ENCODE measurements at regions not wholly inside any gene's neighbourhood (a gene's known extent, or its start where the extent isn't known, plus 50 kb on each side); places are given as distances from the start of the nearest gene placed in this dataset.

DNA sequence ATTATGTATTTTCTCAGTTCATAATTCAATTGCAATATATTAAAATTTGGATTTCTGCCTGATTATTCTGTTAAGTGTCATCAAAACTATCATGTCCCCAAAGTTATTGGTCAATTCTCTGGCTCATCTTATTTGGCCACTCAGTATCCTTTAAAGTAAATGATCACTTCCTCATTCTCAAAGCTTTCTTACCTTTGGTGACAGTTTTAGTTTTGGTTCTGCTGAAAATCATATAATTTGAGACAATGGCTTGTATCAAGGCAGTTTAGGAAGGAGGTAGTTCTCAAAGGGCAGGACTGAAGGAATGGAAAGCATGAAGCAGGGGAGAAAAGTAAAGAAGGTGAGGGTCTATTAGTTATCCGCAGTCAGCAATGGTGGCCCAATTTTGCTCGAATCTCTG, 1832.1 kb downstream of the ARAP2 start:
- peak overlapping the region; percentile 36; the same call in 1 of the 2 replicates for H3K27ac Mint-ChIP-seq
- peaks cover 22% of the 10 kb centered on the region; the same call in 1 of the 2 replicates for H3K4me1 Mint-ChIP-seq (ENCODE audit: low read depth)
- peaks cover 3% of the 10 kb centered on the region for H3K27me3 Mint-ChIP-seq (ENCODE audit: insufficient read depth)
- peaks cover 14% of the 10 kb centered on the region for H3K36me3 Mint-ChIP-seq (ENCODE audit: low read depth)
- peaks cover 20% of the 10 kb centered on the region for H3K9me3 Mint-ChIP-seq
- no peak for DNase-seq
- TF ChIP-seq, protein P1, sequence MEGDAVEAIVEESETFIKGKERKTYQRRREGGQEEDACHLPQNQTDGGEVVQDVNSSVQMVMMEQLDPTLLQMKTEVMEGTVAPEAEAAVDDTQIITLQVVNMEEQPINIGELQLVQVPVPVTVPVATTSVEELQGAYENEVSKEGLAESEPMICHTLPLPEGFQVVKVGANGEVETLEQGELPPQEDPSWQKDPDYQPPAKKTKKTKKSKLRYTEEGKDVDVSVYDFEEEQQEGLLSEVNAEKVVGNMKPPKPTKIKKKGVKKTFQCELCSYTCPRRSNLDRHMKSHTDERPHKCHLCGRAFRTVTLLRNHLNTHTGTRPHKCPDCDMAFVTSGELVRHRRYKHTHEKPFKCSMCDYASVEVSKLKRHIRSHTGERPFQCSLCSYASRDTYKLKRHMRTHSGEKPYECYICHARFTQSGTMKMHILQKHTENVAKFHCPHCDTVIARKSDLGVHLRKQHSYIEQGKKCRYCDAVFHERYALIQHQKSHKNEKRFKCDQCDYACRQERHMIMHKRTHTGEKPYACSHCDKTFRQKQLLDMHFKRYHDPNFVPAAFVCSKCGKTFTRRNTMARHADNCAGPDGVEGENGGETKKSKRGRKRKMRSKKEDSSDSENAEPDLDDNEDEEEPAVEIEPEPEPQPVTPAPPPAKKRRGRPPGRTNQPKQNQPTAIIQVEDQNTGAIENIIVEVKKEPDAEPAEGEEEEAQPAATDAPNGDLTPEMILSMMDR (IDR thresholded peaks at IDR 0.05): no peak
- peak overlapping the region; percentile 72; the same call in 1 of the 2 replicates for H3K4me3 Mint-ChIP-seq

DNA sequence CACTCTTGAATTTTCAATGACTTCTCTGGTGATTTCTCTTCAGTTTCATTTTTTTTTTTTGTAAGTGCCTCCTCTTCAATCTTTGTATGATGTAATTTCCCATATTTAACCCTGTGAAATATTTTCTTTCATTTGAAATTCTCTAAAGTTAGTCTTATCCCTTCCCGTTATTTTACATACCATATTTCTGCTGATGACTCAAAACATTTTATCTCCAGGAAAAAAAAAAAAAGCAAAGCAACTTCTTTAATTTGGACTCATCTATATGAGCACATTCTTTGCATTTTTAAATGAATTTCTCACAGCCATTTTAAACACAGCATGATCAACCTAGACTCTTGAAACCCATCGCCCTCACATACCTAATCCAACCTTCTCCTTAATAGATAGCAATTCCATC, 1831.4 kb downstream of the ARAP2 start:
- Mint-ChIP-seq H3K27ac (peak overlapping the region; percentile 36; the same call in 1 of the 2 replicates), H3K36me3 (ENCODE audit: low read depth) (peaks cover 14% of the 10 kb centered on the region), H3K9me3 (peaks cover 20% of the 10 kb centered on the region), H3K27me3 (ENCODE audit: insufficient read depth) (peaks cover 3% of the 10 kb centered on the region), H3K4me1 (ENCODE audit: low read depth) (peaks cover 24% of the 10 kb centered on the region; the same call in 1 of the 2 replicates), H3K4me3 (peak overlapping the region; percentile 72)
- TF ChIP-seq, protein P1 (IDR thresholded peaks at IDR 0.05): no peak
- DNase-seq: no peak

DNA sequence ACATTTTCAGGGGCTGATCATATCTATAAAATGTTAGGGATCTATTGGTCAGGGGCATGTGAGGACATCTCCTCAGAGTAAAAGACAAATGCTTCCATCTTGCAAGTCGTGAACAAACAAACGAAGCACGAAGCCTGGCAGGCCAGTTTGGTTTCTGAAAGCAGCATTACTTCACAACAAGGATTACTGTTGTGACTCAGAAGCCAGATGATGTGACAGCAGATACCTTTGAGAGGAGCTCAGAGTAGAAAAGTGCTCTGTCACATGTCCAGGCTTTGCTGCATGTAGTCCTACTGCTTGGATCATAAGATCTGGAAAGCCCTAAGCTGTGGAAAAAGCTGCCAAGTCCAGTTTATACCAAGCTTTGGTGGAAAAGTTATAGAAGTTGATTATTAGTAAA, 1827.2 kb downstream of the ARAP2 start:
- peaks cover 2% of the 10 kb centered on the region for H3K27me3 Mint-ChIP-seq (ENCODE audit: insufficient read depth)
- H3K36me3 Mint-ChIP-seq (ENCODE audit: low read depth): peaks cover 5% of the 10 kb centered on the region; the same call in 1 of the 2 replicates
- TF ChIP-seq, protein P1 (IDR thresholded peaks at IDR 0.05): no peak
- peak overlapping the region; percentile 27; the same call in 1 of the 2 replicates for H3K27ac Mint-ChIP-seq
- peak; percentile 1 for DNase-seq
- H3K4me1 Mint-ChIP-seq (ENCODE audit: low read depth): peaks cover 22% of the 10 kb centered on the region; the same call in 1 of the 2 replicates
- H3K4me3 Mint-ChIP-seq: no peak overlapping the region
- H3K9me3 Mint-ChIP-seq: peaks cover 8% of the 10 kb centered on the region

DNA sequence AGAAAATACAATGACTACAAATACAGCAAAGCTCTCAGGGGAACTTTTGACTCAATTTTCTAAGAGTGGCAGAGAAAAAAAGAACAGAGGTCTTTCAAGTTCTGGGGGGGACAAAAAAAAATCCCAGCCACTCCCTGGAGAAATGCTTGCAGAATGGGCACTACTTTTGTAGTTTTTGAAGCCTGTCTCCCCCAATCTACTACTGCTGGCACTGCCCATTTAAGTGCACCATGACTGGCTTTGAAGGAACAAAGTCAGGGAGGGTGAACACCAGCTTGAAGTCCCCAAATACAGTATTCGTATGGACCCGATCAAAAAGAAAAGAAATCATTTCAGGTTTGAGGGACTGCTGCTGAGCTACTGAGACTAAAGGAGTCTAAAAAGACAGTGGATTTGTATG, 1824.4 kb downstream of the ARAP2 start:
- no peaks in the 10 kb centered on the region for H3K36me3 Mint-ChIP-seq (ENCODE audit: low read depth)
- DNase-seq: no peak
- H3K9me3 Mint-ChIP-seq: no peaks in the 10 kb centered on the region
- H3K27me3 Mint-ChIP-seq (ENCODE audit: insufficient read depth): no peaks in the 10 kb centered on the region
- H3K4me1 Mint-ChIP-seq (ENCODE audit: low read depth): peaks cover 18% of the 10 kb centered on the region; the same call in 1 of the 2 replicates
- no peak overlapping the region for H3K27ac Mint-ChIP-seq
- TF ChIP-seq, protein P1 (IDR thresholded peaks at IDR 0.05): no peak
- no peak overlapping the region for H3K4me3 Mint-ChIP-seq

DNA sequence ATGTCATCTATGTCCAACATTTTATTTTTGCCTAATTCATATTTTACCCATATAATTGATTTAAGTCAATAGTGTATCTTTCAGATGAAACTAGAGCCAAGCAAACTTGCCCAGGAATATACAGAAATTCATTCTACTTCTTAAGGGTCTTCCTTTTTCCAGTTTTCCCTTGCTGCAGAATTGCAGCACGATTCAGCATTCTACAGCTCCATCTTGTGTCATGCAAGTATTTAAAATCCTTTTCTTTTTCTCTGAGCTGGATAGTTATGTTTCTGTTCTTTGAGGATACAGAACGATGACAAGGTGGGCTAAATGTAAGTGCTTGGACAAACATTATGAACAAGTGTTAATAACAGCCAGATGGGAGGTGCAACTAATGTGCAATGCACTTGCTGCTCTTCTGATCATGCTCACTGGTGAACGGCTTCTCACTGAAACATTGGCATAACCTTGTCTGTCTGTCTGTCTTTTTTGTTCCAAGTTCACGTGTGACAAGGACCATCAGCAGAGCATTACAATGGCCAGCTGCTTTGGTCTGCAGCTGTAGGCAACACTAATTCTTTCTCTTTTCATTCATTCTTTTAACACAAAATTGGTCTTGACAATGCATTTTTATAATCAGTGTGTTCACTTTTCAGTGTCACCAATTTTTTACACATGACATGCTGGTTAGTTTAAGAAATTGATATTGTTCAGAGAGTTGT, 1821.7 kb downstream of the ARAP2 start:
- H3K4me3 Mint-ChIP-seq: peak overlapping the region; percentile 66
- TF ChIP-seq, protein P1 (IDR thresholded peaks at IDR 0.05): peak; percentile 22; the same call in 1 of the 2 replicates
- peak; percentile 3 for DNase-seq
- H3K27me3 Mint-ChIP-seq (ENCODE audit: insufficient read depth): no peaks in the 10 kb centered on the region
- H3K27ac Mint-ChIP-seq: no peak overlapping the region
- no peaks in the 10 kb centered on the region for H3K9me3 Mint-ChIP-seq
- peaks cover 10% of the 10 kb centered on the region; the same call in 1 of the 2 replicates for H3K4me1 Mint-ChIP-seq (ENCODE audit: low read depth)
- H3K36me3 Mint-ChIP-seq (ENCODE audit: low read depth): no peaks in the 10 kb centered on the region

Data from HFFc6 (cell line).